ENCODE measurements at regions not wholly inside any gene's neighbourhood (a gene's known extent, or its start where the extent isn't known, plus 50 kb on each side); places are given as distances from the start of the nearest gene placed in this dataset.

- peak; percentile 10 for DNase-seq (ENCODE audit: extremely low read depth, low read depth)
- TF ChIP-seq CTCF (IDR thresholded peaks at IDR 0.05; ENCODE audit: low read depth, low read length): no peak
Observed at GRCh38 chr20:39986173-39986904, 702.7 kb downstream of the MAFB start.

GRCh38 chr20:39985271-39985827, 703.7 kb downstream of the MAFB start:
- TF ChIP-seq CTCF (IDR thresholded peaks at IDR 0.05; ENCODE audit: low read depth, low read length): no peak
- DNase-seq (ENCODE audit: extremely low read depth, low read depth): no peak

GRCh38 chr20:39983655-39984054, 705.4 kb downstream of the MAFB start:
- no peak for DNase-seq (ENCODE audit: extremely low read depth, low read depth)
- TF ChIP-seq CTCF (IDR thresholded peaks at IDR 0.05; ENCODE audit: low read depth, low read length): no peak

GRCh38 chr20:39983183-39983582, 705.9 kb downstream of the MAFB start:
- DNase-seq (ENCODE audit: extremely low read depth, low read depth): no peak
- TF ChIP-seq CTCF (IDR thresholded peaks at IDR 0.05; ENCODE audit: low read depth, low read length): no peak

- DNase-seq (ENCODE audit: extremely low read depth, low read depth): no peak
- no peak for TF ChIP-seq CTCF (IDR thresholded peaks at IDR 0.05; ENCODE audit: low read depth, low read length)
Observed at GRCh38 chr20:39974966-39975501, 714.0 kb downstream of the MAFB start.

- DNase-seq (ENCODE audit: extremely low read depth, low read depth): no peak
- TF ChIP-seq CTCF (IDR thresholded peaks at IDR 0.05; ENCODE audit: low read depth, low read length): no peak
Observed at GRCh38 chr20:39968495-39968894, 720.5 kb downstream of the MAFB start.

GRCh38 chr20:39967806-39968205, 721.2 kb downstream of the MAFB start:
- TF ChIP-seq CTCF (IDR thresholded peaks at IDR 0.05; ENCODE audit: low read depth, low read length): no peak
- DNase-seq (ENCODE audit: extremely low read depth, low read depth): no peak
